ENCODE measurements at regions not wholly inside any gene's neighbourhood (a gene's known extent, or its start where the extent isn't known, plus 50 kb on each side); places are given as distances from the start of the nearest gene placed in this dataset.

GRCh38 chr1:5622412-5622811 lies 369.8 kb downstream of the NPHP4 start:
- Histone ChIP-seq H3K36me3 (no peaks in the 10 kb centered on the region), H3K27ac (no peak overlapping the region), H3K9me3 (no peaks in the 10 kb centered on the region), H3K4me1 (no peaks in the 10 kb centered on the region), H3K27me3 (peaks cover 0 to 14% (median 0%) of the 10 kb centered on the region in 3 donors), H3K4me3 (no peak overlapping the region)
- DNase-seq: no peak
- intact Hi-C loops (cut with DNase I): no loop called here
- 72 to 79% methylated on average over 7 of the region's 7 CpGs for WGBS, 2 donors
- TF ChIP-seq POLR2A (IDR thresholded peaks at IDR 0.05) (no peak), EP300 (IDR thresholded peaks at IDR 0.05) (no peak), POLR2AphosphoS5 (IDR thresholded peaks at IDR 0.05) (no peak), CTCF (IDR thresholded peaks at IDR 0.05) (no peak)

GRCh38 chr1:5621692-5622091 lies 370.5 kb downstream of the NPHP4 start:
- intact Hi-C loops (cut with DNase I): no loop called here
- no peak overlapping the region for H3K4me3 ChIP-seq
- TF ChIP-seq POLR2A (IDR thresholded peaks at IDR 0.05) (no peak), EP300 (IDR thresholded peaks at IDR 0.05) (no peak), CTCF (IDR thresholded peaks at IDR 0.05) (no peak), POLR2AphosphoS5 (IDR thresholded peaks at IDR 0.05) (no peak)
- no peak for DNase-seq
- H3K27ac ChIP-seq: no peak overlapping the region
- WGBS, 2 donors: 83 to 84% methylated on average over 8 of the region's 8 CpGs
- no peaks in the 10 kb centered on the region for H3K4me1 ChIP-seq
- H3K9me3 ChIP-seq: no peaks in the 10 kb centered on the region
- H3K36me3 ChIP-seq: no peaks in the 10 kb centered on the region
- H3K27me3 ChIP-seq: peaks cover 0 to 14% (median 6%) of the 10 kb centered on the region in 3 donors

- no peak for DNase-seq
- peaks cover 0 to 17% (median 7%) of the 10 kb centered on the region in 3 donors for H3K27me3 ChIP-seq
- H3K4me3 ChIP-seq: no peak overlapping the region
- 14 to 21% methylated on average over 3 of the region's 3 CpGs for WGBS, 2 donors
- no peaks in the 10 kb centered on the region for H3K4me1 ChIP-seq
- TF ChIP-seq POLR2A (IDR thresholded peaks at IDR 0.05) (no peak), EP300 (IDR thresholded peaks at IDR 0.05) (no peak), POLR2AphosphoS5 (IDR thresholded peaks at IDR 0.05) (no peak), CTCF (IDR thresholded peaks at IDR 0.05) (no peak)
- intact Hi-C loops (cut with DNase I): no loop called here
- H3K27ac ChIP-seq: no peak overlapping the region
- no peaks in the 10 kb centered on the region for H3K36me3 ChIP-seq
- H3K9me3 ChIP-seq: no peaks in the 10 kb centered on the region
These were observed 371.2 kb downstream of the NPHP4 start for GRCh38 chr1:5620997-5621396.

GRCh38 chr1:5620418-5620817 lies 371.8 kb downstream of the NPHP4 start:
- no peak overlapping the region for H3K27ac ChIP-seq
- H3K36me3 ChIP-seq: no peaks in the 10 kb centered on the region
- DNase-seq: no peak
- no peaks in the 10 kb centered on the region for H3K9me3 ChIP-seq
- intact Hi-C loops (cut with DNase I): no loop called here
- H3K27me3 ChIP-seq: peaks cover 0 to 22% (median 7%) of the 10 kb centered on the region in 3 donors
- H3K4me3 ChIP-seq: no peak overlapping the region
- H3K4me1 ChIP-seq: no peaks in the 10 kb centered on the region
- TF ChIP-seq EP300 (IDR thresholded peaks at IDR 0.05) (no peak), POLR2AphosphoS5 (IDR thresholded peaks at IDR 0.05) (no peak)
- 84 to 86% methylated on average over 3 of the region's 3 CpGs for WGBS, 2 donors

- 77 to 84% methylated on average over 1 of the region's 1 CpG for WGBS, 2 donors
- H3K36me3 ChIP-seq: no peaks in the 10 kb centered on the region
- TF ChIP-seq CTCF (IDR thresholded peaks at IDR 0.05): no peak
- no peak for TF ChIP-seq EP300 (IDR thresholded peaks at IDR 0.05)
- TF ChIP-seq POLR2AphosphoS5 (IDR thresholded peaks at IDR 0.05): no peak
- no peak for TF ChIP-seq POLR2A (IDR thresholded peaks at IDR 0.05)
- intact Hi-C loops (cut with DNase I): no loop called here
- no peaks in the 10 kb centered on the region for H3K9me3 ChIP-seq
- peaks cover 0 to 24% (median 7%) of the 10 kb centered on the region in 3 donors for H3K27me3 ChIP-seq
- no peaks in the 10 kb centered on the region for H3K4me1 ChIP-seq
- H3K27ac ChIP-seq: no peak overlapping the region
- H3K4me3 ChIP-seq: no peak overlapping the region
- no peak for DNase-seq
These were observed 372.8 kb downstream of the NPHP4 start for GRCh38 chr1:5619469-5619868.
